Lung microvascular endothelial cell (primary cell): ENCODE measurements at regions not wholly inside any gene's neighbourhood (a gene's known extent, or its start where the extent isn't known, plus 50 kb on each side); places are given as distances from the start of the nearest gene placed in this dataset.

ENCODE experiments used
- DNase-seq, 2 donors: peaks; one replicate each; pipeline versions ENCODE4 v3.0.0 to v3.0.0-alpha.2; 2010; ENCODE audit warnings: low read depth in 2 of 2

GRCh38 chr11:19372381-19372780 lies 131.6 kb upstream of the E2F8 start:
- no peak for DNase-seq

DNA sequence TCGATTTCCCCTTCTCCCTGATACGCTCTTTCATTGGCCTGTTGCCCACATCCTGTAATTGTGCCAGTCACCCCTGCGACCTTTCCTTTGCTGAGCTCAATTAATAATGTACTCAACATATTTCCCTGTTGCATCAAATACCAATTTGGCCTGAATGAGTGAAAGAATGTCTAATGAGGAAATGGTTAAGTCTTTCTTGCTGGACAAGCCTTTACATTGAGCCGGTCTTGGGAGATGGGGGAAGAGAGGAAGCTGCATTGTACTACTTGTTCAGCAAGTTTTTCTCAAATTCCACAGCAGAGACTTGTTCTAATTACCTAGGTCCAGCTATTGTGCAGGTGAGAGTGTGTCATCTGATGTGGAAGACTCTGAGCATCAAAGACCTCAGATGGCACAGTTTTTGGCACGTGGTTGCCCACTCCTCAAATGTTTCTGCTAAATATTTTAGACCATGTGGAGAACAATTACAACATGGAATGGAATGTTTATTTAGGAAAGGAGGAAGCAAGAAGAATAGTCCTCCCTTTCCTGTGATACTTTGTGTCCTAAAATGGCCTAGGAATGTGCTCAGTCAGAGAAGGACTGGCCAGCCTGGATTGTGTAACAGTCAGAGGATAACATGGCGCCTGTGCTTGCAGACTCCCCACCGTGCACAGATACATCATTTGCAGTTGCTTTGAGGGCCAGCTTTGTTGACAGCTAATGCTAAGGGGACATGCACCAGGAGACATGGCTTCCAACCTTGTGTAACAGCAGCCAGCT lies 129.5 kb upstream of the E2F8 start:
- DNase-seq = peak; percentile 63 to 93

DNA sequence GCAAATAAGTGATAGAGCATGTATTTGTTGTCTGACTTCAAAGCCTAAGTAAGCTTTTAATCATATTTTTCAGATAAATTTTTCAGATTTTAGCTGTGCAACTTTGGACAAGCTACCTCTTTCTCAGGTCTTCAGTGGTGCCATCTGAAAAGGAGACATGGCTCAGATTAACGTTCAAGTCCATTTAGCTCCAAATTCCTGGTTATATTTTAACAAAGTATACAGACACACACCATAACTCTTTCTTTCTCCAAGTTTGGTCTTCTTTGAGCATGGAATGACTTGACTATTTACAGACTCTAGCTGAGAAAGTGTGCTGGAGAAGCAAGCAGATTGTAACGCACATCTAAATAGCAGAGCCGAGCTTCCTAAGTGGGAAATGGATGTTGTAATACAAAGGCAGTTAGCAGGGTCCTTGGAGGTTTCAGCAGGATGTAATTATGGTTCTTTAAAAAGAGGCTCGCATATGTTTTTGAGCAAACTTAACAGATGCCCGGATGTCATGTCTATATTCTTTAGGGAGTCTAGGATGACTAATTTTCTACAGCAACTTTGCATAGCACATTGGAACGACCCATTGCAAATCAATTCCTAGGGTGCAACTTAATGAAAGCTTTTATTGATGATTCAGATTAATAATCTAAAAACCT lies 128.1 kb upstream of the E2F8 start:
- DNase-seq = peak in 1 of 2 donors; percentile 40

GRCh38 chr11:19366992-19367709 lies 126.4 kb upstream of the E2F8 start:
- peak in 1 of 2 donors; percentile 65 for DNase-seq

DNA sequence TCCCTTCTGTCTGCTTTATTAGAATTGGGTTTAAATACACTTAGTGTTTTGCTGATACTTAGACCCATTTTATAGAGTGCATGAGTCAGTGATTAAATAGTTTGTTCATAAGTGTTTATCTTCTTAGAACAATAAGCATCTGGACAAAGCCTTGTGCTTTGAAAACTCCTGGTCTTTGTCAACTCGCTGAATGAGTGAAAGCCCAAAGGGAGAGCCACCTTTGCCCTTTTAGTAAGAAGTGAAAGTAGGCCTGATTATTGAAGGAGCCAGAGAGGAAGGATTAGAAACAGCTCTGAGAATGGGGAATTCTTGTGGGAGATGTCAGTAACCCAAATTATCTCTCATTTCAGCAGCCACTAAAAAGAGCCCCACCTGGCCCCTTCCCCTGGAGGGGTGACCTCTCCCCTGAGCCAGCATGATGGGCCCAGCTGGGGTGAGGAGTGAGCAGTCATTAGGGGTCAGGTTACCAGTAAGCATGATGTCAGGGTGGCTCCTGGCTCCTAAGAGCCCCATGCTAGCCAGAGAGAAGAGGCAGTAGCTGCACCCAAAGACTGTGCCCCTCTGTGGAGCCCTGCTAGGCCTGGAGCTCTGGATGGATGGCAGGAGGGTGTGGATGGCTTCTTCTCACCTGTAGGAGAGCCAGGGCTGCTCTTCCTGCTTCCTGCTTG lies 125.1 kb upstream of the E2F8 start:
- peak in 1 of 2 donors; percentile 31 for DNase-seq

DNA sequence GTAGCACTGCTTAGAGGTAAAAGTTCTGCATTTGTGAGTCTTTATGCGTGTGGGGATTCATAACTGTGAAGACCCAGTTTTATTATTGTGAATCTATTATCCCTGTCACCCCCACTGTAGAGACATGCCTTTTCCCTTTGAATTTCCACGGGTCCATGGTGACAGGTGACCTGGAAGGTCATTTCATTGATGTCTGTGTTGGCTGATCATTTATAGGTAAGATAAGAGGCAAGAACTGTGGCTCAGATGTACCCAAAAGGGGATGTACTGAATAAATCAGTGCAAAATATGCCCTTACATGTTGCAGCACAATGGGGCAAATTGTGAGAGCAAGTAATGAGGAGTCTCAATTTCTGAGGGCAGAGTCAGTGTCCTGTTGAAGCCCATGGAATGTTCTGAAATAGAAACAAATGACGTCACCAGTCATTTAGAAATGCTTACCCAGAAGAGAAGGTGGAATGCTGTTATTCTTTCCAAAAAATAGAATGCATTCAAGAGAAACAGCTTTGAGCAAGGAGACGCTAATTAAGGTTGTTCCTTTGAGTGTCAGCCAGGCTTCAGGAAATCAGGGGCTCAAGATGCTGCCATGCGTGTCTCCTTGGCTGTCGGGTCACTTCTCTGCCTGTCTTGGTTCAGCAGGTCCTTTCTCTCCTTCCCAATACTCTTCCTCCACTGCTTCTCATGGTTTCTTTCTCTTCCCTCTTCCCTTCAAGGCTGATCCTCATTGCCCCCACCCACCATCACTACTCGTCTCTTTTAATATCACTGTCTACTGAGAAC lies 118.7 kb upstream of the E2F8 start:
- DNase-seq = peak; percentile 40 to 41

- DNase-seq = no peak
These were observed 117.2 kb upstream of the E2F8 start for GRCh38 chr11:19357943-19358342.

GRCh38 chr11:19355601-19356000 lies 114.9 kb upstream of the E2F8 start:
- DNase-seq = no peak

DNA sequence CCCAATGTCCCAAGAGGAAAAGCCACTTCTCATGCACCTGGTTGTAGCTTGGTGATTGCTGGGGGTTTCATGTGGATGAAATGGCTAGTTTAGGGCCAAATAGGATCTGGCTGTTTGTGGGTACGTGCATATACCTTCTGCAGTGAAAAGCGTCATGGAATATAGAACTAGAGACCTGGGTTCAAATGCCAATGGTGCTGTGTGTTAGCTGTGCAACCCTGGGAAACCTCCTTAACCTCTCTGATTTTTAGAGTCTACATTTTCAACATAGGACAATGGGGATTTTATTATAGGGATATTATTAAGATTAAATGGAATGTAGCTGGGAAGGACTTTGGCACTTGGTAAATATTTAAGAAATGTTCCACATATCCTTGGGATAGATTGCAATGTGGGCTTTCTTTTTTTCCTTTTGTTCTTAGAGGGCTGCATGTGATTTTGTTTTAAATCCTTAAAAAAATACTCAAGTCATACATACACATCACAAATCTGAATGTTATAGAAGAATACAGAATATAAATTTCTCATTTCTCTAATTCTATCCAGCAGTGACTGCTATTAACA lies 112.6 kb upstream of the E2F8 start:
- DNase-seq = no peak

DNA sequence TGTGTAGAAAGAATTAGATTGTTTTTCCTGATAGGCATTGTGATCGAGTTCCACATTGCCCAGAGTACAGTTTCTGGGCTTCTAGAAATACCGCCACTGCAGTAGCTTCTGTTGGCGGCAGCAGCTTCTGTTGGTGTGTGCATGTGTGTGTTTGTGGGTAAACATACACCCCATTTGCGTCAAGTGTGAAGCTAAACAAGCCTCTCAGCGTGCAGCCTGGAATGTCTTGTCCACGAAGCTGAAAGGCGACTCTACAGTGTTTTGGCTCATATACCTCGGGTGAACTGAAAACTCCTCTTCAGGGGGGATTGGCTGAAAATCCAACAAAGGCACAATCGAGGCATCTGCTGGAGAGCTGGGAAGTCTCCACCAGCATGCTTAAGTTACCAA lies 112.0 kb upstream of the E2F8 start:
- no peak for DNase-seq

- DNase-seq = no peak
These were observed 111.5 kb upstream of the E2F8 start for GRCh38 chr11:19352072-19352770.

DNA sequence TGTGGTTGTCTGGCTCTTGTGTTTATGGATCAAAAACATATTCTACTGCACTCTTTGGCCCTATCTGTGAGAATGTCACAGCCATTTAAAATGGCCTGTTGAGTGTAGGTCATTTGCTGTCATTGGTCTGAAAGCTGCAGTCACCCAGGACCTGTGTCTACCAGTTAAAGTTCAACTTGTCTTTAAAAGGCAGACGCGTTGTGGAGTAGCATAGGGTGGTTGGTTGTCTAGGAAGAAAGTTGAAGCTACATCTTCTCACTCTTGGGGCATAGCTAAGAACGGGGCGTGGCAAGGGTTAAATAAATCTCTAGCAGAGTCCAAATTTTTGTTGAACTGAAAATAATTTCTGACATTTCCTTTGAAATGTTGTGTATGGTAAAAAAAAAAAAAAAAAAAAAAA lies 110.7 kb upstream of the E2F8 start:
- DNase-seq = no peak

DNA sequence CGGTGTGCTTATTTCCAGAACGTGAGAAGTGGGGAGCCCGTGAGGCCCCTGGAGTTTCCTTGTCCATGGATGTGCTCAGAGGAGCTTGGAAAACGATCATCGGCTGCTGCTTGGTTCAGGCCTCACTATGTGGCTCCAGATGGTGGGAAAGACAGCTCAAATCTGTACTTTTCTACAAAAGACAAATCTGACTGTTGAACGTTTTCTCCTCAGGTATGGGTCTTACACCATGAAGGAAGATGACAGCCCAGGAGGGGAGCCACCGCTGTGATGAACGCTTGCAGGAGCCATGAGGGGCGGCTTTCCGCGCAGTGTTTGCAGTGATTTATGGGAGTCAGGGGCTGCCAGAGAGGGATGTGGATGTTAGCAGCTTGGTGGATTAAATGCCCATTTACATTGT lies 109.4 kb upstream of the E2F8 start:
- DNase-seq = no peak

GRCh38 chr11:19349340-19350025 lies 108.7 kb upstream of the E2F8 start:
- peak; percentile 20 to 45 for DNase-seq

GRCh38 chr11:19347911-19348310 lies 107.2 kb upstream of the E2F8 start:
- peak in 1 of 2 donors; percentile 33 for DNase-seq

DNA sequence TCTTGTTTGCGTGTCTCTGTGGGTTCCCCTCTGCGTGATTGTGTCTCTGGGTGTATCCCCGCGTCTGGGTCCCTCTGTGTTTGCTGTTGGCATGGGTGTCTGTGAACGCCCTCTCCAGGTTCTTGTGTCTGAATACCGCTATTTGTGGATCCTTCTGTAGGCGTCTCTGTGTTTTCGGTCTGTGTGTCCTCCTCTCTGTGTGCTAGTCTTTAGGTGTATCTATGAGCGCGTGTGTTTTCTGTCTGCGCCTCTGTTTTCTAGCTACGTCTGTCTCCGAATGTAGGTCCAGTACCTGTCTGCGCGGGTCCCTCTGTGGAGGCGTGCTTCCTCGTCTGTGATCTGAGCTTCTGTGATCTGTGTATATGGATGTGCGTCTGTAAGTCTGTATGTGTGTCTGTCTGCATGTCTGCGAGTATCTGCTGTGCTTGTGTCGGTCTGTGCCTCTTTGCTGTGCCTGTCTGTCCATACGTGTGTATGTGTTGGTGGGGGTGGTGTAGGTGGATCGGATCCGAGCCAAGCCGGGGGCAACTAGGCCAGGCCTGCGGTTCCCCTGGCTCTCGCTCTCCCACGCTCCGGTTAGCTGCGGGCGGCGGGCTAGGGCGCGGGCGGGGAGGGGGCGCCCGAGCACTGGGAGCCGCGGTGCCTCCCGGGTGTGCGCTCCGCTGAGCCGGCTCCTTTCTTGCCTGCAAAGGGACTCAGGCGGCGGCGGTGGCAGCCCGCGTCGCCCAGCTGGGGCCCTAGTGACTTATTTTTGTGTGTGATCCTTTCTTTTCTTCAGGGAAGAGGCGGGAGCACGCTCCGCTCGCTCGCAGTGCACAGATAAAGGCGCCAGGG lies 105.3 kb upstream of the E2F8 start:
- peak; percentile 32 to 71 for DNase-seq

GRCh38 chr11:19345519-19345847 lies 104.7 kb upstream of the E2F8 start:
- peak; percentile 25 to 50 for DNase-seq

GRCh38 chr11:19344661-19345518 lies 104.1 kb upstream of the E2F8 start:
- peak; percentile 48 for DNase-seq
